Hepatocyte (in vitro differentiated cells): ENCODE measurements at regions not wholly inside any gene's neighbourhood (a gene's known extent, or its start where the extent isn't known, plus 50 kb on each side); places are given as distances from the start of the nearest gene placed in this dataset.

ENCODE experiments used
- DNase-seq: peaks from one replicate; pipeline ENCODE4 v3.0.0-alpha.2; 2016; ENCODE audit warnings: low spot score
- H2AFZ ChIP-seq: fragments of 200-600 bp; sonication (generic); 2 replicates; pipeline ENCODE4 v1.6.0; 2016; ENCODE audit warnings: antibody characterized with exemption, mild to moderate bottlenecking
- H3K27ac ChIP-seq: fragments of 200-600 bp; sonication (generic); 2 replicates; pipeline ENCODE4 v1.5.1; 2016; ENCODE audit warnings: mild to moderate bottlenecking
- H3K27me3 ChIP-seq: fragments of 200-600 bp; sonication (generic); 2 replicates; pipeline ENCODE4 v1.6.1; 2016
- H3K36me3 ChIP-seq: fragments of 200-600 bp; sonication (generic); replicated peaks from 2 replicates; pipeline ENCODE4 v1.5.1; 2016; ENCODE audit warnings: low read depth; ENCODE audit not compliant: insufficient read depth
- H3K4me1 ChIP-seq: fragments of 200-600 bp; sonication (generic); 2 replicates; pipeline ENCODE4 v1.5.1; 2016; ENCODE audit warnings: mild to moderate bottlenecking, moderate library complexity; ENCODE audit not compliant: insufficient read depth
- H3K4me2 ChIP-seq: fragments of 200-600 bp; sonication (generic); 2 replicates; pipeline ENCODE4 v1.6.0; 2016
- H3K4me3 ChIP-seq: fragments of 200-600 bp; sonication (generic); 2 replicates; pipeline ENCODE4 v1.5.1; 2016; ENCODE audit warnings: mild to moderate bottlenecking
- H3K79me2 ChIP-seq: fragments of 200-600 bp; sonication (generic); 2 replicates; pipeline ENCODE4 v1.6.0; 2017; ENCODE audit warnings: mild to moderate bottlenecking
- H3K9me2 ChIP-seq: fragments of 200-600 bp; sonication (generic); replicated peaks from 2 replicates; pipeline ENCODE4 v1.6.0; 2017; ENCODE audit warnings: mild to moderate bottlenecking; ENCODE audit not compliant: insufficient read depth
- H3K9me3 ChIP-seq: fragments of 200-600 bp; sonication (generic); 2 replicates; pipeline ENCODE4 v1.5.1; 2016; ENCODE audit warnings: low read depth, mild to moderate bottlenecking
- H4K20me1 ChIP-seq: fragments of 200-600 bp; sonication (generic); 2 replicates; pipeline ENCODE4 v1.6.0; 2016; ENCODE audit warnings: mild to moderate bottlenecking; ENCODE audit not compliant: insufficient read depth, poor library complexity, severe bottlenecking
- EZH2 ChIP-seq: fragments of 200-600 bp; sonication (generic); IDR thresholded peaks from 2 replicates; pipeline ENCODE4 v1.6.1; 2016; ENCODE audit warnings: antibody characterized with exemption, mild to moderate bottlenecking, borderline replicate concordance
- EZH2phosphoT487 ChIP-seq: fragments of 200-600 bp; sonication (generic); IDR thresholded peaks from one replicate; pipeline ENCODE4 v1.6.1; 2018; ENCODE audit warnings: antibody characterized with exemption, mild to moderate bottlenecking, low read depth, moderate library complexity; ENCODE audit not compliant: unreplicated experiment, severe bottlenecking
- WGBS: methylation state at CpG from one replicate; pipeline ENCODE4 v1.1.6; 2016; ENCODE audit warnings: low lambda C conversion rate; ENCODE audit errors: missing lambda C conversion rate; 5-methylcytosine and 5-hydroxymethylcytosine counted together
- TF ChIP-seq, protein P1 (sequence below): fragments of 200-600 bp; sonication (generic); IDR thresholded peaks from 2 replicates; pipeline ENCODE4 v1.5.1; 2016; ENCODE audit warnings: antibody characterized with exemption, mild to moderate bottlenecking; ENCODE audit not compliant: poor library complexity

DNA sequence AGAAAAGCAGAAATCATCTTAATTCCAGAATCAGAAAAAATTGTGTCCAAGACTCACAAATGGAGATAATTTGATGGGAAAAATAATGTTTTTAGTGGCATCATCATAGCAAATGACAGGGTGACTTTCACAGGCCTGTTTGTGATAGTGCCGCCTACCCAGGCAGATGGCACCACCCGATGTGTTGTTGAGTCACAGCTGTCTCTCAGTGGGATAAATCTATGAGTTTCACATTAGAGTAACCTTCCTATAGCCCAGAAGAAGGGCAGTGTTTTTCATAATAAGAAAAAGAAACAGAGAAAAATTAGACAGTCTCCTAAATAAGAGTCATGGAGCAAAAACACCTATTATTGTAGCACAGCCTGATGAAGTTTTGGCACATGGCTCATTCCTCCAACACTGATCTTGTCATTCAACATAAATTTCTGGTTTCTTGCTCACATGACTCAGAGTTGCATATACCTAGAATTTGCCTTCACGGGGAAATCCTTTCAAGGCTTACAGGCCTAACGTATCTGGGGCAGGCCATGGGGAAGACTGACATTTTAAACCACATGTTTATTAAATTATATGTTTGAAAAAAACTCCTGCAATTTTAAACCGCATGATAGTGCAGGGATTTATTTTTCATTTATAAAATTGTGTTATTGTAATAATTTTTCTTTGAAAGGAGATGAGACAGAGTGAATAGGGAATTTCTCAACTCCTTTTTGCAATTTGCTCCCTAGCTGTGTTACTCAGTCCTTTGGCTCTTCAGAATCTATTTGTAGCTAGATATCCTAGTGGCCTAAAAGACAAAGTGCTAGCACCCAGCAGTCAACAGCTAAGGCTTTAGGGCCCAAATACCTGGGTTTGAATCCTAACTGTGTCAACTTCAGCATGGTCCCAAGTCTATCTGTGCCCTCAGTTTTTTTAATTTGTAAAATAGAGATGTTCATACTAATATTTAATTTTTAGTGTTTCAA, 393.7 kb downstream of the NDFIP2 start:
- TF ChIP-seq, protein P1, sequence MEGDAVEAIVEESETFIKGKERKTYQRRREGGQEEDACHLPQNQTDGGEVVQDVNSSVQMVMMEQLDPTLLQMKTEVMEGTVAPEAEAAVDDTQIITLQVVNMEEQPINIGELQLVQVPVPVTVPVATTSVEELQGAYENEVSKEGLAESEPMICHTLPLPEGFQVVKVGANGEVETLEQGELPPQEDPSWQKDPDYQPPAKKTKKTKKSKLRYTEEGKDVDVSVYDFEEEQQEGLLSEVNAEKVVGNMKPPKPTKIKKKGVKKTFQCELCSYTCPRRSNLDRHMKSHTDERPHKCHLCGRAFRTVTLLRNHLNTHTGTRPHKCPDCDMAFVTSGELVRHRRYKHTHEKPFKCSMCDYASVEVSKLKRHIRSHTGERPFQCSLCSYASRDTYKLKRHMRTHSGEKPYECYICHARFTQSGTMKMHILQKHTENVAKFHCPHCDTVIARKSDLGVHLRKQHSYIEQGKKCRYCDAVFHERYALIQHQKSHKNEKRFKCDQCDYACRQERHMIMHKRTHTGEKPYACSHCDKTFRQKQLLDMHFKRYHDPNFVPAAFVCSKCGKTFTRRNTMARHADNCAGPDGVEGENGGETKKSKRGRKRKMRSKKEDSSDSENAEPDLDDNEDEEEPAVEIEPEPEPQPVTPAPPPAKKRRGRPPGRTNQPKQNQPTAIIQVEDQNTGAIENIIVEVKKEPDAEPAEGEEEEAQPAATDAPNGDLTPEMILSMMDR: no peak
- TF ChIP-seq EZH2phosphoT487: no peak
- no peak for TF ChIP-seq EZH2
- no peak for DNase-seq
- WGBS: 89% methylated on average over 5 of the region's 5 CpGs
- H3K27me3 ChIP-seq: no peaks in the 10 kb centered on the region
- H3K79me2 ChIP-seq: no peaks in the 10 kb centered on the region
- peaks cover 1% of the 10 kb centered on the region for H3K4me1 ChIP-seq
- no peak overlapping the region for H2AFZ ChIP-seq
- no peaks in the 10 kb centered on the region for H3K36me3 ChIP-seq
- H3K4me3 ChIP-seq: no peak overlapping the region
- no peaks in the 10 kb centered on the region for H3K9me3 ChIP-seq
- no peak overlapping the region for H3K4me2 ChIP-seq
- no peak overlapping the region for H3K27ac ChIP-seq
- H3K9me2 ChIP-seq: no peaks in the 10 kb centered on the region
- no peaks in the 10 kb centered on the region for H4K20me1 ChIP-seq

DNA sequence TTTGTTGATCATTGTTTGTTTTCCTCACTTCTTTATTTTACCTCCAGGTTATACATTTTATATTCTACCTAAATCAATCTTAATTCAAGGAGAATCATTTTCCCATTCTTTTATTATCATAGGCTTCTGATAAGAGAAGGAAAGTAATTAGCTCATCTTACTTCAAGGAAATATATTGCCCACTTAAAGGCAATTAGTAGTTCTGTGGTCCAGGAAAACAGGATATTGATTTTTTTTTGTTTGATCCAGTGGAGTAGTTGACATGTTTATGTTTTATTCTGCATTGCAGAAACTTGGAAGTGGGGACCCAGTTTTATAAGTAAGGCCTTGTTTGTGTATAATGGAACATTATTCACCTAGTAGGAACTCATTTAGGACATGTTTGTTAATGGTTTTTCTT, 390.6 kb downstream of the NDFIP2 start:
- H3K4me2 ChIP-seq: no peak overlapping the region
- no peaks in the 10 kb centered on the region for H3K79me2 ChIP-seq
- H3K9me2 ChIP-seq: no peaks in the 10 kb centered on the region
- no peaks in the 10 kb centered on the region for H3K9me3 ChIP-seq
- no peak overlapping the region for H3K4me3 ChIP-seq
- no peak overlapping the region for H3K27ac ChIP-seq
- H3K4me1 ChIP-seq: peaks cover 4% of the 10 kb centered on the region
- no peaks in the 10 kb centered on the region for H3K27me3 ChIP-seq
- H4K20me1 ChIP-seq: no peaks in the 10 kb centered on the region
- H2AFZ ChIP-seq: no peak overlapping the region
- DNase-seq: no peak
- TF ChIP-seq EZH2 (no peak), EZH2phosphoT487 (no peak)
- TF ChIP-seq, protein P1: no peak
- no peaks in the 10 kb centered on the region for H3K36me3 ChIP-seq

DNA sequence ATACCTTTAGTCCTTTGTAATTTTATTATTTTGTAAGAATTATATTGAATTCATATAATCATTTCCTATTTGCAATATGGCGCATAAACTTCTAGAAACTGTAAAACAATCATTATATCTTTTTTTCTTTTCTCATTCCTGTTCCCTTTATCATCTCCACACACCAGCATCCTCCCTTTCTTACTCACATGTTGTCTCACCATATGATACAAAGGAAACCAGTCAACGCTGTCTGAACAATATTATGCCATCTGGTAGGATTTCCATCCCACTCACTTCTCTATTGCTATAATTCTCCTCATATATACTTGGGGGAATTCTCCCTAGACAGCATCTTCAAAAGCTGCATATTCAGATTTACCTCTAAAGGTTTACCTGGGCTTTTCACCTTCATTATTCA, 389.8 kb downstream of the NDFIP2 start:
- no peak overlapping the region for H3K4me2 ChIP-seq
- no peaks in the 10 kb centered on the region for H3K79me2 ChIP-seq
- no peaks in the 10 kb centered on the region for H3K27me3 ChIP-seq
- no peaks in the 10 kb centered on the region for H3K36me3 ChIP-seq
- H3K9me2 ChIP-seq: no peaks in the 10 kb centered on the region
- TF ChIP-seq EZH2phosphoT487: no peak
- TF ChIP-seq, protein P1: no peak
- no peak for TF ChIP-seq EZH2
- no peak for DNase-seq
- H3K9me3 ChIP-seq: no peaks in the 10 kb centered on the region
- no peak overlapping the region for H2AFZ ChIP-seq
- no peak overlapping the region for H3K27ac ChIP-seq
- no peak overlapping the region for H3K4me3 ChIP-seq
- H4K20me1 ChIP-seq: no peaks in the 10 kb centered on the region
- peaks cover 4% of the 10 kb centered on the region for H3K4me1 ChIP-seq
- 95% methylated on average over 2 of the region's 2 CpGs for WGBS
